GM12878 (cell line): ENCODE measurements at regions not wholly inside any gene's neighbourhood (a gene's known extent, or its start where the extent isn't known, plus 50 kb on each side); places are given as distances from the start of the nearest gene placed in this dataset.

Experiments used
- CBFB ChIP-seq: IDR thresholded peaks from 2 replicates; pipeline ENCODE4 v1.6.1; 2016; ENCODE audit warnings: antibody characterized with exemption, low read depth
- CTCF ChIP-seq, 3 experiments: IDR thresholded peaks in 2 of 3; conservative IDR thresholded peaks in 1 of 3; 2 replicates each; pipeline ENCODE4 v1.5.1; 2011; ENCODE audit warnings: low read depth in 3 of 3, low read length in 3 of 3, mild to moderate bottlenecking in 3 of 3, control low read depth in 2 of 3, moderate library complexity in 2 of 3, inconsistent platforms in 1 of 3, mixed read lengths in 1 of 3; ENCODE audit not compliant: control insufficient read depth in 2 of 3, insufficient read depth in 1 of 3; ENCODE audit errors: extremely low read depth in 1 of 3
- EZH2 ChIP-seq: IDR thresholded peaks from 2 replicates; pipeline ENCODE4 v1.6.1; 2012; ENCODE audit warnings: low read depth, mild to moderate bottlenecking, control low read depth, inconsistent platforms, low read length, borderline replicate concordance; ENCODE audit not compliant: control insufficient read depth
- HDGF ChIP-seq: fragments of 450-650 bp; IDR thresholded peaks from 2 replicates; pipeline ENCODE4 v1.6.1; 2016; ENCODE audit warnings: antibody characterized with exemption
- NRF1 ChIP-seq: conservative IDR thresholded peaks from 2 replicates; pipeline ENCODE4 v1.6.1; 2011; ENCODE audit warnings: mild to moderate bottlenecking, low read depth, low read length, improper control_type of control experiment
- POLR2A ChIP-seq: IDR thresholded peaks from 2 replicates; pipeline ENCODE4 v1.6.1; 2011; ENCODE audit warnings: low read depth, mild to moderate bottlenecking, low read length
- RAD21 ChIP-seq: IDR thresholded peaks from 2 replicates; pipeline ENCODE4 v1.6.1; 2011; ENCODE audit warnings: mild to moderate bottlenecking, low read depth, low read length, moderate library complexity; ENCODE audit not compliant: insufficient read depth
- SIX5 ChIP-seq: IDR thresholded peaks from 2 replicates; pipeline ENCODE4 v1.6.1; 2011; ENCODE audit warnings: mild to moderate bottlenecking, low read depth, low read length, moderate library complexity; ENCODE audit not compliant: severe bottlenecking

GRCh38 chr4:171588764-171589163 is 224.4 kb upstream of the GALNTL6 start:
- no peak for TF ChIP-seq SIX5
- no peak for TF ChIP-seq CTCF (IDR thresholded peaks at IDR 0.05 in 2 of 3, conservative IDR thresholded peaks at IDR 0.05 in 1 of 3; ENCODE audit: control insufficient read depth in 2 of 3, extremely low read depth in 1 of 3, insufficient read depth in 1 of 3, low read depth in 3 of 3, low read length in 3 of 3)
- TF ChIP-seq POLR2A, result no peak
- no peak for TF ChIP-seq EZH2
- no peak for TF ChIP-seq NRF1
- no peak for TF ChIP-seq HDGF
- no peak for TF ChIP-seq CBFB
- no peak for TF ChIP-seq RAD21
